DOHH2 (cell line): ENCODE measurements at regions not wholly inside any gene's neighbourhood (a gene's known extent, or its start where the extent isn't known, plus 50 kb on each side); places are given as distances from the start of the nearest gene placed in this dataset.

Source experiments
- EZH2phosphoT487 ChIP-seq: fragments of 200-600 bp; sonication (generic); IDR thresholded peaks from 2 replicates; pipeline ENCODE4 v1.6.1; 2017; ENCODE audit warnings: borderline replicate concordance, mild to moderate bottlenecking, antibody characterized with exemption, low read length, moderate library complexity, mixed read lengths
- TF ChIP-seq, protein P1 (sequence below): fragments of 200-600 bp; sonication (generic); IDR thresholded peaks from one replicate; pipeline ENCODE4 v1.5.1; 2014; ENCODE audit warnings: antibody characterized with exemption, mild to moderate bottlenecking, low read depth, low read length; ENCODE audit not compliant: poor library complexity, severe bottlenecking

- no peak for TF ChIP-seq EZH2phosphoT487
- TF ChIP-seq, protein P1, sequence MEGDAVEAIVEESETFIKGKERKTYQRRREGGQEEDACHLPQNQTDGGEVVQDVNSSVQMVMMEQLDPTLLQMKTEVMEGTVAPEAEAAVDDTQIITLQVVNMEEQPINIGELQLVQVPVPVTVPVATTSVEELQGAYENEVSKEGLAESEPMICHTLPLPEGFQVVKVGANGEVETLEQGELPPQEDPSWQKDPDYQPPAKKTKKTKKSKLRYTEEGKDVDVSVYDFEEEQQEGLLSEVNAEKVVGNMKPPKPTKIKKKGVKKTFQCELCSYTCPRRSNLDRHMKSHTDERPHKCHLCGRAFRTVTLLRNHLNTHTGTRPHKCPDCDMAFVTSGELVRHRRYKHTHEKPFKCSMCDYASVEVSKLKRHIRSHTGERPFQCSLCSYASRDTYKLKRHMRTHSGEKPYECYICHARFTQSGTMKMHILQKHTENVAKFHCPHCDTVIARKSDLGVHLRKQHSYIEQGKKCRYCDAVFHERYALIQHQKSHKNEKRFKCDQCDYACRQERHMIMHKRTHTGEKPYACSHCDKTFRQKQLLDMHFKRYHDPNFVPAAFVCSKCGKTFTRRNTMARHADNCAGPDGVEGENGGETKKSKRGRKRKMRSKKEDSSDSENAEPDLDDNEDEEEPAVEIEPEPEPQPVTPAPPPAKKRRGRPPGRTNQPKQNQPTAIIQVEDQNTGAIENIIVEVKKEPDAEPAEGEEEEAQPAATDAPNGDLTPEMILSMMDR: no peak
These were observed 202.9 kb upstream of the FGGY start for GRCh38 chr1:59094001-59094400.
